MM.1S (cell line): ENCODE measurements at regions not wholly inside any gene's neighbourhood (a gene's known extent, or its start where the extent isn't known, plus 50 kb on each side); places are given as distances from the start of the nearest gene placed in this dataset.

ENCODE experiments used
- DNase-seq: peaks from one replicate; pipeline ENCODE4 v3.0.0-alpha.2; 2015
- H2AFZ ChIP-seq: fragments of 300-600 bp; sonication (generic); 2 replicates; pipeline ENCODE4 v1.6.0; 2016; ENCODE audit warnings: antibody characterized with exemption, low read length
- H3F3A ChIP-seq: fragments of 300-600 bp; sonication (generic); 2 replicates; pipeline ENCODE4 v1.6.1; 2016; ENCODE audit warnings: mild to moderate bottlenecking, antibody characterized with exemption, low read length, moderate library complexity, mixed read lengths; ENCODE audit not compliant: insufficient read depth
- H3K27ac ChIP-seq: fragments of 300-600 bp; sonication (generic); 2 replicates; pipeline ENCODE4 v1.5.1; 2016; ENCODE audit warnings: mild to moderate bottlenecking, low read length
- H3K27me3 ChIP-seq: fragments of 300-600 bp; sonication (generic); replicated peaks from 2 replicates; pipeline ENCODE4 v1.6.0; 2016; ENCODE audit warnings: low read length; ENCODE audit not compliant: insufficient read depth
- H3K36me3 ChIP-seq: fragments of 300-600 bp; sonication (generic); replicated peaks from 2 replicates; pipeline ENCODE4 v1.6.1; 2016; ENCODE audit warnings: mild to moderate bottlenecking, low read length, mixed read lengths; ENCODE audit not compliant: insufficient read depth
- H3K4me1 ChIP-seq: fragments of 300-600 bp; sonication (generic); 2 replicates; pipeline ENCODE4 v1.6.1; 2016; ENCODE audit warnings: low read length, mixed read lengths
- H3K4me2 ChIP-seq: fragments of 300-600 bp; sonication (generic); 2 replicates; pipeline ENCODE4 v1.6.0; 2016; ENCODE audit warnings: low read depth, low read length
- H3K4me3 ChIP-seq: fragments of 300-600 bp; sonication (generic); 2 replicates; pipeline ENCODE4 v1.5.1; 2016; ENCODE audit warnings: low read length, mixed read lengths
- H3K79me2 ChIP-seq: fragments of 300-600 bp; sonication (generic); 2 replicates; pipeline ENCODE4 v1.6.1; 2016; ENCODE audit warnings: mixed run types, low read length, mixed read lengths
- H3K9ac ChIP-seq: fragments of 300-600 bp; sonication (generic); 2 replicates; pipeline ENCODE4 v1.6.1; 2016; ENCODE audit warnings: low read length, mixed read lengths
- H3K9me2 ChIP-seq: fragments of 300-600 bp; sonication (generic); replicated peaks from 2 replicates; pipeline ENCODE4 v1.6.1; 2016; ENCODE audit warnings: mild to moderate bottlenecking, low read length, mixed read lengths; ENCODE audit not compliant: insufficient read depth
- H3K9me3 ChIP-seq: fragments of 300-600 bp; sonication (generic); replicated peaks from 2 replicates; pipeline ENCODE4 v1.6.1; 2016; ENCODE audit warnings: mild to moderate bottlenecking, low read length, mixed read lengths; ENCODE audit not compliant: insufficient read depth
- H4K20me1 ChIP-seq: fragments of 300-600 bp; sonication (generic); 2 replicates; pipeline ENCODE4 v1.6.1; 2016; ENCODE audit warnings: mild to moderate bottlenecking, low read length, moderate library complexity, mixed read lengths; ENCODE audit not compliant: insufficient read depth
- EZH2 ChIP-seq: fragments of 300-600 bp; sonication (generic); optimal IDR thresholded peaks from 2 replicates; pipeline ENCODE3; 2017; ENCODE audit warnings: low read depth, mild to moderate bottlenecking, antibody characterized with exemption, low read length, mixed read lengths
- EZH2phosphoT487 ChIP-seq: fragments of 300-600 bp; sonication (generic); IDR thresholded peaks from 2 replicates; pipeline ENCODE4 v1.6.1; 2018; ENCODE audit warnings: antibody characterized with exemption, low read length
- TF ChIP-seq, protein P1 (sequence below): fragments of 300-600 bp; sonication (generic); IDR thresholded peaks from 2 replicates; pipeline ENCODE4 v1.5.1; 2016; ENCODE audit warnings: antibody characterized with exemption, low read length, mixed read lengths

- H2AFZ ChIP-seq, result no peak overlapping the region
- no peaks in the 10 kb centered on the region for H3K36me3 ChIP-seq
- H3K4me2 ChIP-seq, result no peak overlapping the region
- H3K79me2 ChIP-seq, result no peaks in the 10 kb centered on the region
- H4K20me1 ChIP-seq, result no peaks in the 10 kb centered on the region
- no peak overlapping the region for H3K4me3 ChIP-seq
- no peak for TF ChIP-seq EZH2
- TF ChIP-seq, protein P1, sequence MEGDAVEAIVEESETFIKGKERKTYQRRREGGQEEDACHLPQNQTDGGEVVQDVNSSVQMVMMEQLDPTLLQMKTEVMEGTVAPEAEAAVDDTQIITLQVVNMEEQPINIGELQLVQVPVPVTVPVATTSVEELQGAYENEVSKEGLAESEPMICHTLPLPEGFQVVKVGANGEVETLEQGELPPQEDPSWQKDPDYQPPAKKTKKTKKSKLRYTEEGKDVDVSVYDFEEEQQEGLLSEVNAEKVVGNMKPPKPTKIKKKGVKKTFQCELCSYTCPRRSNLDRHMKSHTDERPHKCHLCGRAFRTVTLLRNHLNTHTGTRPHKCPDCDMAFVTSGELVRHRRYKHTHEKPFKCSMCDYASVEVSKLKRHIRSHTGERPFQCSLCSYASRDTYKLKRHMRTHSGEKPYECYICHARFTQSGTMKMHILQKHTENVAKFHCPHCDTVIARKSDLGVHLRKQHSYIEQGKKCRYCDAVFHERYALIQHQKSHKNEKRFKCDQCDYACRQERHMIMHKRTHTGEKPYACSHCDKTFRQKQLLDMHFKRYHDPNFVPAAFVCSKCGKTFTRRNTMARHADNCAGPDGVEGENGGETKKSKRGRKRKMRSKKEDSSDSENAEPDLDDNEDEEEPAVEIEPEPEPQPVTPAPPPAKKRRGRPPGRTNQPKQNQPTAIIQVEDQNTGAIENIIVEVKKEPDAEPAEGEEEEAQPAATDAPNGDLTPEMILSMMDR, result no peak
- no peak for TF ChIP-seq EZH2phosphoT487
- no peak overlapping the region for H3K9ac ChIP-seq
- no peaks in the 10 kb centered on the region for H3K9me2 ChIP-seq
- H3K4me1 ChIP-seq, result no peaks in the 10 kb centered on the region
- no peaks in the 10 kb centered on the region for H3K9me3 ChIP-seq
- no peaks in the 10 kb centered on the region for H3K27me3 ChIP-seq
- H3F3A ChIP-seq, result no peaks in the 10 kb centered on the region
- no peak for DNase-seq
- H3K27ac ChIP-seq, result no peak overlapping the region
Observed at GRCh38 chr2:220940646-220941045, 631.5 kb downstream of the EPHA4 start.

DNA sequence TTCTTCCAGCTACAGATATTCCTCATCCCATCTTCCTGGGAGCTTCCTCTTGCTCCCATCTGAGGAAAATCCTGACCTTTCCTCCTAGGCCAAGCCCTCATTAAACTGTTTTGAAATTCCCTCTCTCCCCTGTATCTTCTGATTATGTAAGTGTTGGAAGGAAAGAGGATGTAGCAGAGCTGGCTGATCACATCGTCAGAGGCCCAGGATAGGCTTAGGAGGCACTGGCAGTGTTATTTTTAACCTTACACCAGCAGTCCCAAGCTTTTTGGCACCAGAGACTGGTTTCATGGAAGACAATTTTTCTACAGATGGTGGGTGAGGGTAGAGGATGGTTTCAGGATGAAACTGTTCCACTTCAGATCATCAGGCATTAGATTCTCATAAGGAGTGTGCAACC is 630.4 kb downstream of the EPHA4 start:
- H3K4me3 ChIP-seq, result no peak overlapping the region
- H3K4me2 ChIP-seq, result no peak overlapping the region
- no peaks in the 10 kb centered on the region for H4K20me1 ChIP-seq
- no peak overlapping the region for H3K27ac ChIP-seq
- H3K79me2 ChIP-seq, result no peaks in the 10 kb centered on the region
- TF ChIP-seq EZH2, result no peak
- H3K9me2 ChIP-seq, result no peaks in the 10 kb centered on the region
- H3F3A ChIP-seq, result no peaks in the 10 kb centered on the region
- no peak overlapping the region for H3K9ac ChIP-seq
- no peaks in the 10 kb centered on the region for H3K4me1 ChIP-seq
- H3K27me3 ChIP-seq, result no peaks in the 10 kb centered on the region
- H3K36me3 ChIP-seq, result no peaks in the 10 kb centered on the region
- no peaks in the 10 kb centered on the region for H3K9me3 ChIP-seq
- no peak for DNase-seq
- H2AFZ ChIP-seq, result no peak overlapping the region

DNA sequence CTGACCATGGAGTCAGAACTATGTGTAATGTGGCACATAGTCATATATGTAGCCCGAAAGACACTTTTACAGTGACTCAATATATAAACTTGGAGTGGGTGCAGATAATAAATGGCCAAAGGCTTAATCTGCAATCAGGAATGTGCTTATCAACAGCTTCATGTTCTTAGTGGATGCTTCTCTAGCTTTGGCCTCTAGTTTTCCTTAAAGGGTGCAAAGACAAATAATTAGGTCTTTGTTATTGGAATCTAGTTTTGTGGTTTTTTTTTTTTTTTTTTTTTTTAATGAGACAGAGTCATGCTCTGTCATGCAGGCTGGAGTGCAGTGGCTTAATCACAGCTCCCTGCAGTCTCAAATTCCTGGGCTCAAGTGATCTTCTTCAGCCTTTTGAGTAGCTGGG is 625.6 kb downstream of the EPHA4 start:
- Histone ChIP-seq H3K79me2 (no peaks in the 10 kb centered on the region), H3K9me3 (no peaks in the 10 kb centered on the region), H3K27ac (no peak overlapping the region), H3K9me2 (no peaks in the 10 kb centered on the region), H4K20me1 (no peaks in the 10 kb centered on the region), H3K4me2 (no peak overlapping the region), H3K4me3 (no peak overlapping the region), H3F3A (no peaks in the 10 kb centered on the region), H3K4me1 (no peaks in the 10 kb centered on the region), H2AFZ (no peak overlapping the region), H3K36me3 (no peaks in the 10 kb centered on the region), H3K27me3 (no peaks in the 10 kb centered on the region), H3K9ac (no peak overlapping the region)
- DNase-seq, result no peak
- no peak for TF ChIP-seq EZH2
- TF ChIP-seq, protein P1, result no peak
- no peak for TF ChIP-seq EZH2phosphoT487

DNA sequence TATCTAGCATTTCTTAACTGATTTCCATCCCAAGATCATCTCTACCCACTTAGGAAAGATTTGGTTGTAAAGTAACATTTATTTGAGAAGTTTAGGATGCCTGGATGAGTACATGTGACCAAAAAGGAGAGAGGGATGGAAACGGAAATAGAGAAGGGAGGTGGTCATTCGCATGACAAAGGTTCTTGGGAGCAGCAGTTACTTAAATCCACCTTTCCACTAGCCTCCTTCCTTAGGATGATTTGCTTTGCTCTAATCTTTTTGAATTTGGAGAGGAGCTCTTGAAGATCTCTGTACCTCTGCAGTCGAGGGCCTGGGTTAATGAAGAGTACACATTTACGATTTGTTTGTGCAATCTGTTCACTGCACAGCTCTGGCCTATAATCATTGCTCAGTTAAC is 623.5 kb downstream of the EPHA4 start:
- Histone ChIP-seq H3K9me3 (no peaks in the 10 kb centered on the region), H3K9ac (no peak overlapping the region), H3K27ac (no peak overlapping the region), H3K9me2 (no peaks in the 10 kb centered on the region), H3K4me2 (no peak overlapping the region), H2AFZ (no peak overlapping the region), H3K36me3 (no peaks in the 10 kb centered on the region), H3K27me3 (no peaks in the 10 kb centered on the region), H3K4me3 (no peak overlapping the region), H3K79me2 (no peaks in the 10 kb centered on the region), H3F3A (no peaks in the 10 kb centered on the region), H4K20me1 (no peaks in the 10 kb centered on the region), H3K4me1 (no peaks in the 10 kb centered on the region)
- DNase-seq, result no peak
- TF ChIP-seq EZH2 (no peak), EZH2phosphoT487 (no peak)
- TF ChIP-seq, protein P1, result no peak
